NCI-H69 (cell line): ENCODE measurements at regions not wholly inside any gene's neighbourhood (a gene's known extent, or its start where the extent isn't known, plus 50 kb on each side); places are given as distances from the start of the nearest gene placed in this dataset.
"Not testable (repeated sequence)": the region's sequence is repeated elsewhere in the genome, so short reads cannot be mapped to it uniquely, and the experiment has no call there.

Experiments
- DNase-seq: peaks from one replicate; lab custom pipeline; 2025; lab: John Stamatoyannopoulos, UW

DNA sequence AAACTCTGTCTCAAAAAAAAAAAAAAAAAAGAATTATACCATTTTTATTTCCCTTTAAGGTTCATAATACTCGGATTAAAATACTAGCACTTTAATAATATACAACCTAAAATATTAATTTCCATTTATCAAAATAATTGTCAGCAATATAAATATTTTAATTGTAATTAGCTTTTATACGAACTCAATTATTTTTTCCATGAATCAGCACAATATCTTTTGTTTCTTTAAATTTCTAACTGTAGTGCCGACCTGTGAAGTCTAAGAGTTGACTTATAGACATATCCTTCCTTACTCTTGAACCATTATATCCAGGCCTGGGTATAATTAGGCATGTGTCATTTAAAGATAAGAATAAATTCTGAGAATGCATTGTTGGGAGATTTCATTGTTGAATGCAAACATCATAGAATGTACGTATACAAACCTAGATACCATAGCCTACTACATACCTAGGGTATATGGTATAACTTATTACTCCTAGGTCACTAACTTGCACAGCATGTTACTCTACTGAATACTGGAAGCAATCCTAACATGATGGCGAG lies 996.7 kb upstream of the TMPRSS15 start:
- DNase-seq, result no peak

DNA sequence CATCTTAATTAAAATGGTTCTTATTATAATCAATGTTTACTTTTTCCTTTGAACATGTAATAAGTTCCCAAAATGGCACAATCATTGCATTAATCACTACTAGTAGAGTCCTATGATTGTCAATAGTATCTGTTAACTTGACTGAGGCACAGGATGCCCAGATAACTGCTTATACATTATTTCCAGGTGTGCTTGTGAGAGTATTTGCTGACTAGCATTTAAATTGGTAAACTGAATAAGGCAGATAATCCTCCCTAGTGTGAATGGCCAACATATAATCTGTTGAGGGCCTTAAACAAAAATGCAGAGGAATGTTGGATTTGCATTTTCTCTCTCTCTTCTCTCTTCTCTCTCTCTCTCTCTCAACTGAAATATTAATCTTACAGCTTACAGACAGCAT lies 999.3 kb upstream of the TMPRSS15 start:
- DNase-seq, result no peak

DNA sequence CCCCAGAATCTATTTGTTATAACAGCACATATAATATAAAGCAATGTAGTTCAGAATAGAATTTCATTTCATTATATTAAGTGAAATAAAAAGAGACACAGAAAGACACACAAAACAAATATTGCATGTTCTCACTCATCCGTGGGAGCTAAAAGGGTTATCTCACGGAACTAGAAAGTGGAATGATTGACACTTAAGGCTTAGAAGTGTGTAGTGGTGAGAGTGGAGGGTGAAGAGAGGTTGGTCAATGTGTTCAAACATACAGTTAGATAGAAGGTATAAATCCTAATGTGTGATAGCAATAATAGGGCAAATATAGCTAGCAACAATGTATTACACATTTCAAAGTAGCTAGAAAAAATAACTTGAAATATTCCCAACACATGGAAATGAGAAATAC lies 1001.7 kb upstream of the TMPRSS15 start:
- no peak for DNase-seq

DNA sequence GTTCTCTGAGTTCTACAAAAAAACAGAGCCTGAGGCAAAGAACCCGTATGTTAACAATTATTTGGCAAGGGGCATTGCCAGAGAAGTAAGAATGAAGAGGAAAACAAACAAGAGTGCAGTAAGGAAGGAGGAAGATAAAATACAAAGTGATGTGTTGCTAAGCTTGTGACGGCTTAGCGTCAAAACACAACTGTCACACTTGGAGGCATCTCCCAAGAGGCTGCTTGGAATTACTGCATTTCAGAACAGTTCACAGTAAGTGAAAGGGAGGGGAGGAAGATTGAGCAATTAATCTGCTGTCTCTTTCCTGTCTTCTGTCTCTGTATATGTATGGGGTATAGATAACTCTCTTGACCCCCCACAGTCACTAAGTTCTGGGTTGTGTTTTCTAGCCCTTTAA lies 1017.0 kb upstream of the TMPRSS15 start:
- DNase-seq, result peak; percentile 31

GRCh38 chr21:19433623-19434022 lies 1030.0 kb upstream of the TMPRSS15 start:
- no peak for DNase-seq

- DNase-seq, result peak; percentile 81
Observed at GRCh38 chr21:19440792-19441655, 1037.4 kb upstream of the TMPRSS15 start.

- no peak for DNase-seq
Observed at GRCh38 chr21:19458295-19458694, 1054.7 kb upstream of the TMPRSS15 start.

GRCh38 chr21:19461481-19462205 lies 1058.1 kb upstream of the TMPRSS15 start:
- no peak for DNase-seq

DNA sequence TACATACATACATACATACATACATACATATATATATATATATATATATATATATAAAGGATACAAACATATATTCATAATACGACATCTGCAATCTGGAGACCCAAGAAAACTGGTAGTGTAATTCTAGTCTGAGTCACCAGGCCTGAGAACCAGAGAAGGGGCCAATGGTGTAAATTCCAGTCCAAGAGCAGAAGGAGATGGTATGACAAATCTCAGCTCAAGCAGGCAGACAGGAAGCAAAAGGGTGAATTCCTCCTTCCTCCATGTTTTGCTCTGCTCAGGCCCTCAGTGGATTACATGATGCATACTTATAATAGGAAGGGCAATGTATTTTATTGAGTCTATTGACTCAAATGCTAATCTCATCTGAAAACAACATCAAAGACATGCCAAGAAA lies 1060.4 kb upstream of the TMPRSS15 start:
- no peak for DNase-seq

GRCh38 chr21:19468991-19469715 lies 1065.6 kb upstream of the TMPRSS15 start:
- no peak for DNase-seq

DNA sequence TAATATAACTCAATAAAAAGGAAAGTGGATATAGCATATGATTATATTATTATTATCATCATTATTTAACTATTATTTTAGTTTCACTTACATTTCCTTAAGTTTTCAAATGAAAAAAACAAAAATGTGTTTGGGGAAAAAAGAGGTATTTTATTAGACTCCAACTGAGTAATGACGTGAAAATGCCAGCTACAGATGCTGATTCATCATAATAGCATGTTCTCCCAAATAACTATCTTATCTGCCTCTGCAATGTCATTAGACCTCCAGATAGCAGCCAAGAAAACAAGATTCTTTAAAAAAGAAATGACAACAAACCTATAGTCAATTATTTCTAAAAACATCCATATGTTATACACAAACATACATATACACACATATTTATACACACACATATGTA lies 1071.9 kb upstream of the TMPRSS15 start:
- no peak for DNase-seq

- peak; percentile 29 for DNase-seq
Observed at GRCh38 chr21:19489930-19490329, 1086.3 kb upstream of the TMPRSS15 start.

DNA sequence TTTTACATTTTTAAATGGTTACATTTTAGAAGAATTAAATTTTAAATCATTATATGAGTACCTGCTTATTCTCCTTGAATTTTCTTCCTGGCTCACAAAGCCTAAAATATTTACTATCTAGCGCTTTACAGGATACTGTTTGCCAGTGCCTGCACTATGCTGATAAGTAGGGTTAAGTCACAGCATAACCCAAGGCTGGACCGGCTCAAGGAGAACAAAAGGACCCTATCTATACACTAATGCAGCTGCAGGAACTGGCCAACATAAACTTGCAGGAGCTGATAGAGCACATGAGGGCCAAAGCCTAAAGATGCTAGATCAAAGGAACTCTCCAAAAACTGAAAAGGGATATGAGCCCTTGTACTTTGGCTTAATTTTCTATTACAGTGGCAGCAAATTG lies 1086.9 kb upstream of the TMPRSS15 start:
- no peak for DNase-seq

GRCh38 chr21:19493437-19494241 lies 1090.1 kb upstream of the TMPRSS15 start:
- not testable (repeated sequence) for DNase-seq

- DNase-seq, result no peak
Observed at GRCh38 chr21:19501115-19501514, 1097.5 kb upstream of the TMPRSS15 start.

DNA sequence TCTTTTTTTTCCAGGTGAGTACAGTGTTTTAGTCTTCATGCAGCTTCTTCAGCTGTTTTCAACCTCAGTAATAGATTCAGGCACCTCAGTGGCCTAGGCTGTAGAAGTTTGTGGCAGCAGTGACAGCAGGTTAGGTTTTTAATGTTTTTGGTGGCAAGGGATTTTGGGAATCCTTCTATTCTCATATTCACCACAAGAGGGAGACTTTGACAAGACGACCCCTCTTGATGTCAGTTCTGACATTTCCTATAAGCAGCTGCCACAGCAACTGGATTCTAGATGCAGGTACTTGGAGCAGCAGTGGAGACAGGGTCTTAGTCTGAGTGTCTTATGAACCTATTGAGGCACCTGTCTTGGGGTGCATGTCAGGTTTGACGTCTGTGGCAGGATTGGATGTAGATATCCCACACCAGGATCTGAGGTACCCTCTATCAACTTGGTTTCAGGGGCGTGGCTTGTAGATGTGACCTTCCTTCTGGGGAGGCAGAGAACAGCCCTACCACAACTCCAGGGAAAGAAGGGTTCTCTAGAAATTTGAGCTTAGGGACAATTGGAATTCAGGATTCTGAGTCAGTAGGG lies 1104.2 kb upstream of the TMPRSS15 start:
- peak; percentile 63 for DNase-seq

- no peak for DNase-seq
Observed at GRCh38 chr21:19508442-19508841, 1104.9 kb upstream of the TMPRSS15 start.

GRCh38 chr21:19508844-19509243 lies 1105.3 kb upstream of the TMPRSS15 start:
- no peak for DNase-seq

GRCh38 chr21:19510057-19510456 lies 1106.5 kb upstream of the TMPRSS15 start:
- DNase-seq, result no peak

GRCh38 chr21:19510653-19511052 lies 1107.1 kb upstream of the TMPRSS15 start:
- DNase-seq, result no peak

GRCh38 chr21:19522381-19522780 lies 1118.8 kb upstream of the TMPRSS15 start:
- no peak for DNase-seq
